ENCODE measurements at regions not wholly inside any gene's neighbourhood (a gene's known extent, or its start where the extent isn't known, plus 50 kb on each side); places are given as distances from the start of the nearest gene placed in this dataset.
"Not testable (repeated sequence)": the region's sequence is repeated elsewhere in the genome, so short reads cannot be mapped to it uniquely, and the experiment has no call there.

- DNase-seq (ENCODE audit: low read depth), result no peak
These were observed 149.2 kb downstream of the MIAT start for GRCh38 chr22:26806445-26807175.

DNA sequence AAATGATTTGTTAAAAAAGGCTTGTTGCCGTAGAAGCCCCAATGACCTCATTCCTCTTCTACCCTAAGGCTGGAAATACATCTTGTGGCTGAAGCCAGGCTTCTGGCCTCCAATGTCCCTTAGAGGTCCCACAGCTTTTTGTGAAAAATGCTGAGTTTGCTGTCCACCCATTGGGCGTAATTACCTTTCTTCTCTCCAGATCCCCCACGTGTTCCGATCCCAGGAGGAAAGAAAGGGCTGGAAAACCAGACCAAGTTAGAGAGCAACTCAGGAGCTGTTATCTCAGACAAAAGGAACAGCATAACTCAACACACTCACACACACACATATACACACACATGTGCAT is 154.2 kb downstream of the MIAT start:
- DNase-seq (ENCODE audit: low read depth), result no peak

- DNase-seq (ENCODE audit: low read depth), result no peak
These were observed 155.3 kb downstream of the MIAT start for GRCh38 chr22:26812731-26813130.

GRCh38 chr22:26816726-26817125 is 159.3 kb downstream of the MIAT start:
- DNase-seq (ENCODE audit: low read depth), result no peak

DNA sequence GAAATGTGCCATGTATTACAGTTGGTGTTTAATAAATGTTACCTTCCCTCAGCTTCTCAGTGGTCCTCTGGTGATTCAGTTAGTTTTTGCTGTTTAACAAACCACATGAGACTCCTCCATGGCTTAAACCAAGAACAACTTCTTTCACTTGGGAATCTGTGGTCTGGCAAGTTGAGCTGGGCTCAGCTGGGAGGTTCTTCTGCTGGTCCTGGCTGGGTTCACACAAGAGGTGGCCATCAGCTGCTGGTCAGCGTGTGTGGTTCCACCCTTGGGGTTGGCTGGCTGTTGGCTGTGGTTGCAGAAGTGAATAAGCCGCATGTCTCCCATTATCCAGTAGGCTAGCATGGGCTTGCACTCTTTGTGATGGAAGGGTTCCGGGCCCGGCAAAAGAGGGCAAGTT is 160.5 kb downstream of the MIAT start:
- no peak for DNase-seq (ENCODE audit: low read depth)

DNA sequence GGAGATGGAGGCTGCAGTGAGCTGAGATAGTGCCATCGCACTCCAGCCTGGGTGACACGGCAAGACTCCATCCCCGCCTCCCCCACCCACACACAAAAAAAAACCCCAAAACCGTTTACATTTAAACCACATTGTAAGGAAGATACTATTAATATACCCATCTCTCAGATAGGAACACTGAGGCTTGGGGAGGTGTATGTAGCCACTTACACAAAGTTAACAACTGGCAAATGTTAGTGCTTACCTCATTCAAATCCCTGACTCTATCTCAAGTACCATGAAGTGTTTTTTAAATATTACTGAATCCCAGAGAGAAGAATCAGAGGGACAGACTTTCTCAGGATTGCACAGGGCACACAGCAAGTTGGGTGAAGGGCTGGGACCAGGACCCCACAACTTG is 164.5 kb downstream of the MIAT start:
- no peak for DNase-seq (ENCODE audit: low read depth)

DNA sequence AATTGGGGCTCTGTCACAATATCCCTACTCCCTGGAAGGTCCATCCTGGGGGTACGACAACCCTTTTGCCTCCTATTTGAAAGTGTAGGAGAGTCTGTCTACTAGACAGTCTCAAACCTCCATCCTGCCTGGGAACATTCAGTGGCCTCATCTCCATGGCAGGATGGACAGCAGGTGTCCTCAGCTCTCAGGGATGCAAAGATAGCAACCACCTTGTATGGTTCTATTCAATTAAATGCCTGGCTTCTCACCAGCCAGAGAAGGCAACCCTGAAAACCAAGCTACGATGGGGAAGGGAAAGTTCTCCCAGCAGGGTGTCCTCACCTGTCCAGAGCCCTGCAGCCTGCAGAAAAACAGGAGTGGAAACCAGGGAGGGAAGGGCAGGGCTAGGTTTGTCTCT is 164.9 kb downstream of the MIAT start:
- DNase-seq (ENCODE audit: low read depth), result no peak

- DNase-seq (ENCODE audit: low read depth), result no peak
These were observed 166.6 kb downstream of the MIAT start for GRCh38 chr22:26823966-26824365.

DNA sequence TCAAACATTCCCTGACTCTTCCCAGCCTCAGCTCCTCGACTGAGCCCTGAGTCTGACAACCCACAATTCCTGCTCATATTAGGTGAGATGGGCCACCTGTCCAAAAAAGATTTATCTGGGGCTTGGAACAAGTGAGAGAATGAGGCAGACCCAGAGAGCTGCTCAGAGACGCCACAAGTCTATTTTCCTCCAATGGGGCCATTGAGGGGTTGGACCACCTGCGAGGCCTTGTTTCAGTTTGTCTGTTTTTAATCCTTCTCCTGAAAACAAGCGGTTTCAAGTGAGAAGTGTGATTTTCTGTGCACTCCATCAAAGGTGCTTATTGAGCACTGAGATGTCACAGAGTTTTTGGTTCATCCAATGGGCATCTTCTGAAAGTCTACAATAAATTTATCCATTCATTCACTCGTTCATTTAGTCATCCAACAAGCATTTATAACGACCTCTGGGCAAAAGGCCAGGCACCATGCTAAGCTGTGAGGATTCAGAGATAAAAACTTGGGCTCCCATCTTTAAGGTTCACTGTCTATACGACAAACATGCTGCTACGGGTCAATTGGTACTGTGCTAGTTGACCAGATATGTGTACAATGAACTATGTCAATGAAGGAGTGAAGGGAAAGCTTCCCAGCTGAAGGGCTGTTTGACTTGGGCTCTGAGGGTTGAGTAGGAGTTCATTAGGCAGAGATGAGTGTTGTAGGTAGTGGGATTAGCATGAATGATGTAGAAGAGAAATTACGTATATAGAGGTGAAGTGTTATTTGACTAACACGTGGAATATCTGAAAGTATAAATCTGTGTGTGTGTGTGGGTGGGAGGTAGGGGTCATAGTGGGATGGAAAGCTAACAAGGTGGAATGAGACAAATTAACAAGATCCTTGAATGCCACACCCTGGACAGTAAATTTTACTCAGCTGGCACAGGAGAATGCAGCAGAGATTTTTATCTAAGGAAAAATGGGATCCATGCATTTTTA is 168.9 kb downstream of the MIAT start:
- DNase-seq (ENCODE audit: low read depth), result no peak

- no peak for DNase-seq (ENCODE audit: low read depth)
These were observed 170.2 kb downstream of the MIAT start for GRCh38 chr22:26827611-26828010.

DNA sequence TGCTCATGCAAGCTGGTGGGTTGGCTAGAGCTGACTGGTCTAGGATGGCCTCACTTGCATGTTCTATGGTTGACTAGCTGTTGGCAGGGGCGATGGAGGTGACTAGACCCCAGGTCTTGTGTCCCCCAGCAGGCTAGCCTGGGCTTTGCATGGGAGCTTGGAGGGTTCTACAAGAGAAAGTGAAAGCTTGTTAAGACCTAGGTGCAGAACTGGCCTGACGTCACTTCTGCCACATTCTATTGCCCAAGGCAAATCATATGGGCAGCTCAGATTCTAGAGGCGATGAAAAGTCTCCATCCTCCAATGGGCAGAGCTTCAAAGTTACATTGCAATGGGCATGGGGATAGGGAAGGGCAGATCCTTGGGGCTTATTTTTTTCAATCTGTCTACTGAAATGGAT is 170.9 kb downstream of the MIAT start:
- DNase-seq (ENCODE audit: low read depth), result no peak

DNA sequence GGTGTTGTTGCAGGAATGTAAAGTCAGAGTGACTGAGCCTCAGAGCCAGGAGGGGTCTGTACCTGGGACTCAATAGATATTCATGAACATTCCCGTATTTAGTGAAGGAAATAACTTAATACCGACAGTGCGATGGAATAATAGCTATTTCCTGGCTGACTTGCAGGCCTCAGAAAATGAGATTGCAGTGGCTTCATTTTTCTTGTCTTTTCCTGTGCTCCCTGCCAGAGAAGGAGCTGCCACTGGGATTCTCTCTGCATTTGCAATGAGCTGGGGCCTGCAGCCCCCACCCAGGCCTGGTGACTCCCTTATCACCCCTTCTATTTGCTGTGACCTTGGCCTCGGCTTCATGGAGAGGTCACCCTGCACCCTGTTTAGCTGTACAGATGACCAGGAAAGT is 173.4 kb downstream of the MIAT start:
- DNase-seq (ENCODE audit: low read depth), result no peak

GRCh38 chr22:26835023-26835422 is 177.6 kb downstream of the MIAT start:
- DNase-seq (ENCODE audit: low read depth), result no peak

DNA sequence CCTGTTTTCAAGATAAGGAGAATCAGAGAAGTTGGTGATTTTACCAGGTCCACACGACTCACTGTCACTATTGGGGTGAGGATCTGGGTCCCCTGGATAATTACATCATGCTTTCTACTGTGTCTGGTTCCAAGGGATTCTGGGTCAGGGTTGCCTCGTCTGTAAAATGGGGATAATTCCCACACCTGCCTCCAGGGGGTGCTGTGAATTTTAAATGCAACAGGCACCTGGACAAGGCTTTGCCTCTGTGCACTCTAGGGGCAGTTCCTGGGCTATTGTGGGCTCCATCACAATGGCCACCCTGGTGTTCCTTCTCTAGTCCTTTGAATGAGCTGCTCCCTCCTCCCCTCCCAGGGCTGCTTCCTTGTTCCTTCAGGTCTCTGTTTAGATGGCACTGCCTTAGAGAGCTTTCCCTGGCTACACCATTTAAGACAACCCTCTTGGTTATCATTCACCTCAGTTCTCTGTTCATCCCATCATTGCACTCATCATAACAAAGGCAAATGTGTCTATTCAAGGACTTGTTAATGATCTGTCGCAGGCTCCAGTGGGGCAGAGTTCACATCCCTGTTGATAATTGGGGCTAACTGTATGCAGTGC is 178.6 kb downstream of the MIAT start:
- peak; percentile 14 for DNase-seq (ENCODE audit: low read depth)

DNA sequence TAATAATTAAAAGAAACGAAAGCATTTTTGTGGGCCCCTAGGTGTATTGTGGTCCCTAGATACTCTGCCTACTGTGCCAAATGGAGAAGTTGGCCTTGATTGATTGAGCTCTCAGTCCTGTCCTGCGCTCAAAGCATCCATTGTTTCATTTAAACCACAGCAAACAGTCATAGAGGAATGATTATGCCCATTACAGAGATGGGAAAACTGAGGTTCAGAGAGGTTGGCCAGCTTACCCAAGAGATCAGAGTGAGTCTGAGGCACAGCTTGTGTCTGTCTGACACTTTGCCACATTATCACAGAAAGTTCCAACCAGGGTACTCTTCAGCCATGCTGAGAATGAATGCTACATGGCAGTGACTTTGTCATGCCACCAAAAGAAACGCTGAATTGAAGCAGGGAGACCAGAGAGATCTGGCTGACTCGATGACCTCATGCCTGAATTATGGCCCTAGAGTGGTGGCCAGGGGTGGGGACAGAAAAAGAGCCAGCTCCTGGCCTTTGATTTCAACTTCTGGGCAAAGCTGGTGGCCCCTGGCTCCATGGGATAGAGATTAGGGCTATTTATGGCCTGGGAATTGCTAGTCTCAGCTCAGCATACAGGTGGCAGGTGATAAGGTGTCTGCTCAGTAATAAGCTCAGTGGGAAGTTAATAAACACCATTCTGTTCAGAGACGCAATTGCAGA is 180.5 kb downstream of the MIAT start:
- no peak for DNase-seq (ENCODE audit: low read depth)

DNA sequence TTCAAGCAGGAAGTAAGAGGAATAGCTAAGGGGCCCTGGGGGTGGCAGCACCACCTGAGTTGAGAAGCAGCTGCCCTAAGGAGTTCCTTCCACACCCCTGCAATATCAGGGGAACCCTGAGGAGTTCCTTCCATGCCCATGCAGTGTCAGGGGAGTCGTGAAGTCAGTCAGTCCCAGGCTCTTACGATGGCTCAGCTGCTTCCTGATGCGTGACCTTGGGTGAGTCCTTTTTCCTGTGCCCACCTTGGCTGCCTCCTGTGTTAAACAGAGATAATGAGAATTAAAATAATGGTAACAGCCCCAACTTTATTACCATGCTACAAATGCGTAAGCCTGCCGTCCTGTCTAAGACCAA is 181.1 kb downstream of the MIAT start:
- no peak for DNase-seq (ENCODE audit: low read depth)

DNA sequence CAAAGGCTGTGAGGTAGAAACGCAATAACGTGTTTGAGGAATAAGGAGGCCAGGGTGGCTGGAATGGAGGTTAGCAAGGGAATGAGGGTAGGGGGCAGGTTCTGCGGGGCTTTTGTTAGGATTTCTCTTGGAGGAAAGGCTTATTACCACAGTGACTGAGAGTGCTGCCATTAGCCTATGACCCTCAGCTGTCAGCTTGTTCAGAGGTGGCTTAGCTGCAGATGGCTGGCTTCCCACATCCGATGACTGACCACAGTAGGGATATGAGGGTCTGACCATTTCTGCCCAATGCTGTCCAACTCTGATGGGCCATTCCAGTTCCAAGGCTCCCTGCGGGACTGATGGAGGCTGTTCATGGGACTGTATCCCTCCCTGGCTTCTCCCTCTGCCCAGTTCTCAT is 181.8 kb downstream of the MIAT start:
- DNase-seq (ENCODE audit: low read depth), result no peak

- DNase-seq (ENCODE audit: low read depth), result not testable (repeated sequence)
These were observed 183.4 kb downstream of the MIAT start for GRCh38 chr22:26840770-26841169.

DNA sequence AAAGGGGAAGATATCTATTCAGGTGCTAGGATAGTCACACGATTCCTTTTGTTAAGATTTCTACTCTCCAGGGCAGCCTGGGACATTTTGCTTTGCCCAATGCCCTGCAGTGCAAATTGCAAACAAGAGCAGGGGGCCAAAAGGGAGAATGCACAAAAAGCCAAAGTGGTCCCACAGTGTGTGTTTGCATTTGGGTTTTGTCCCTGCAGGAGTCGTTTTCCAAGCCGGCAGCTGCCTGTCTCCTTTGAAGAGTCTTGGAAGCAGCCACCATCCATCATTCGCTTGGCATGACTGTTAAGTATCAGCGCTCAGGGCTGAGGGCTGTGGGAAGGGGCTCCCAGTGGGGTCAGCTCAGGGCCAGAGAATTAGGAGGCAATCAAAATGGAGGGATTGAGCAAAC is 184.7 kb downstream of the MIAT start:
- no peak for DNase-seq (ENCODE audit: low read depth)

- DNase-seq (ENCODE audit: low read depth), result no peak
These were observed 187.8 kb downstream of the MIAT start for GRCh38 chr22:26845021-26845743.

DNA sequence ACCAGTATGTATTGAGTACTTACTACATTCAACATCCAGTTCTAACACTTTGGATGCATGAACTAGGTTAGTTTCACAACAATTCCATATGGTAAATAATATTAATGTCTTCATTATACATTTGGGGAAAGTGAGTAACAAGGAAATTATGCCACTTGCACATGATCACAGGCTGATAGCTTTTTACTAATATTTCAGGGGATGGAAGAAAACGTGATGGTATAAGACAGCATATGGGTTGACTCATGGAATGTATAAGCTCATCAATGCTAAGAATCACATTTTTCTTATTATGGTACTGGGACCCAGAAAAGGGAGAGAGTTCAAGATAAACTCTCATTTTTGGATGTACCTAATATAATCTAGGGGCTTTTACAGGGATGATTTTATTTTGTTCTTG is 188.7 kb downstream of the MIAT start:
- DNase-seq (ENCODE audit: low read depth), result no peak

DNA sequence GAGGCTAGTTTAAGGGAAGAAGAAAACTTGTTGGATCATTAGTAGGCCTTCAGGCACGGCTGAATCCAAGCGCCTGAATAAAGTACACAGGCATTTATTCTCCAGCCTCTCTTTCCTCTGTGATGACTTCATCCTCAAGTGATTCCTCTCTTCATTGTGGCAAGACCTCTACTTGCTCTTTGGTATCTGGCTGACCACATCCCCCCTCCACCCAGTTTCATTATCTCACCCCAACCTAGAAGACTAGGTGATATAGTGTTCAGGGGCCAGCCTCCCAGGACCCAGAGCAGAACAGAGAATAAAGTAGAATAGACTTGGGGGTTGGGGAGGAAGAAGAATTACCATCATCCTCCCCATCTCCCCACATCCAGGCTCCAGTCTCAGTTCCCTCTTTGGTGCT is 189.3 kb downstream of the MIAT start:
- no peak for DNase-seq (ENCODE audit: low read depth)
